ENCODE measurements at regions not wholly inside any gene's neighbourhood (a gene's known extent, or its start where the extent isn't known, plus 50 kb on each side); places are given as distances from the start of the nearest gene placed in this dataset.

DNA sequence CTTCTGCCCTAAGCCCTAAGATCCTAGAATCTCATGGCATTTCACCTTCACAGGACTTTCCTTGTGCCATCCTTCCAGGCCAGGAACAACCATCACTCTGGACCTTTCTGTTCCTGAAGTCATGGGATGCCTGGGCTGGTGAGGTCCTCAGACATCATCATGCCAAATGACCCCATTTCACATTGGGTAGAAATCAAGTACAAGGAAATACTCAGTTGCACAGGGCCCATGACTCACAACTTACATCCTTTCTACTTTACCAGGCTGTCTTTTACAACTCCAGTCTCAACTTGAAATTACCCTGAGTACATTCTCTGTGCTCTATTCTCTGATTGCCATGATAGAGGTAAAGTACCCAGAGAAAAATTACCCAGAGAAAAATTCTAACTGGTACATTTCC lies 167.1 kb downstream of the PIK3R1 start:
- H3K4me2 ChIP-seq = no peak overlapping the region
- DNase-seq (ENCODE audit: low spot score) = no peak
- no peaks in the 10 kb centered on the region for H3K36me3 Mint-ChIP-seq (ENCODE audit: low read depth)
- no peak overlapping the region for H3K4me3 ChIP-seq
- peaks cover 2% of the 10 kb centered on the region for H3K27me3 Mint-ChIP-seq (ENCODE audit: insufficient read depth, low read depth, poor library complexity)
- ATAC-seq = no peak
- no peak overlapping the region for H3K27ac Mint-ChIP-seq
- H3K4me3 Mint-ChIP-seq = no peak overlapping the region
- H3K27ac ChIP-seq (ENCODE audit: low read depth) = no peak overlapping the region
- TF ChIP-seq, protein P1, sequence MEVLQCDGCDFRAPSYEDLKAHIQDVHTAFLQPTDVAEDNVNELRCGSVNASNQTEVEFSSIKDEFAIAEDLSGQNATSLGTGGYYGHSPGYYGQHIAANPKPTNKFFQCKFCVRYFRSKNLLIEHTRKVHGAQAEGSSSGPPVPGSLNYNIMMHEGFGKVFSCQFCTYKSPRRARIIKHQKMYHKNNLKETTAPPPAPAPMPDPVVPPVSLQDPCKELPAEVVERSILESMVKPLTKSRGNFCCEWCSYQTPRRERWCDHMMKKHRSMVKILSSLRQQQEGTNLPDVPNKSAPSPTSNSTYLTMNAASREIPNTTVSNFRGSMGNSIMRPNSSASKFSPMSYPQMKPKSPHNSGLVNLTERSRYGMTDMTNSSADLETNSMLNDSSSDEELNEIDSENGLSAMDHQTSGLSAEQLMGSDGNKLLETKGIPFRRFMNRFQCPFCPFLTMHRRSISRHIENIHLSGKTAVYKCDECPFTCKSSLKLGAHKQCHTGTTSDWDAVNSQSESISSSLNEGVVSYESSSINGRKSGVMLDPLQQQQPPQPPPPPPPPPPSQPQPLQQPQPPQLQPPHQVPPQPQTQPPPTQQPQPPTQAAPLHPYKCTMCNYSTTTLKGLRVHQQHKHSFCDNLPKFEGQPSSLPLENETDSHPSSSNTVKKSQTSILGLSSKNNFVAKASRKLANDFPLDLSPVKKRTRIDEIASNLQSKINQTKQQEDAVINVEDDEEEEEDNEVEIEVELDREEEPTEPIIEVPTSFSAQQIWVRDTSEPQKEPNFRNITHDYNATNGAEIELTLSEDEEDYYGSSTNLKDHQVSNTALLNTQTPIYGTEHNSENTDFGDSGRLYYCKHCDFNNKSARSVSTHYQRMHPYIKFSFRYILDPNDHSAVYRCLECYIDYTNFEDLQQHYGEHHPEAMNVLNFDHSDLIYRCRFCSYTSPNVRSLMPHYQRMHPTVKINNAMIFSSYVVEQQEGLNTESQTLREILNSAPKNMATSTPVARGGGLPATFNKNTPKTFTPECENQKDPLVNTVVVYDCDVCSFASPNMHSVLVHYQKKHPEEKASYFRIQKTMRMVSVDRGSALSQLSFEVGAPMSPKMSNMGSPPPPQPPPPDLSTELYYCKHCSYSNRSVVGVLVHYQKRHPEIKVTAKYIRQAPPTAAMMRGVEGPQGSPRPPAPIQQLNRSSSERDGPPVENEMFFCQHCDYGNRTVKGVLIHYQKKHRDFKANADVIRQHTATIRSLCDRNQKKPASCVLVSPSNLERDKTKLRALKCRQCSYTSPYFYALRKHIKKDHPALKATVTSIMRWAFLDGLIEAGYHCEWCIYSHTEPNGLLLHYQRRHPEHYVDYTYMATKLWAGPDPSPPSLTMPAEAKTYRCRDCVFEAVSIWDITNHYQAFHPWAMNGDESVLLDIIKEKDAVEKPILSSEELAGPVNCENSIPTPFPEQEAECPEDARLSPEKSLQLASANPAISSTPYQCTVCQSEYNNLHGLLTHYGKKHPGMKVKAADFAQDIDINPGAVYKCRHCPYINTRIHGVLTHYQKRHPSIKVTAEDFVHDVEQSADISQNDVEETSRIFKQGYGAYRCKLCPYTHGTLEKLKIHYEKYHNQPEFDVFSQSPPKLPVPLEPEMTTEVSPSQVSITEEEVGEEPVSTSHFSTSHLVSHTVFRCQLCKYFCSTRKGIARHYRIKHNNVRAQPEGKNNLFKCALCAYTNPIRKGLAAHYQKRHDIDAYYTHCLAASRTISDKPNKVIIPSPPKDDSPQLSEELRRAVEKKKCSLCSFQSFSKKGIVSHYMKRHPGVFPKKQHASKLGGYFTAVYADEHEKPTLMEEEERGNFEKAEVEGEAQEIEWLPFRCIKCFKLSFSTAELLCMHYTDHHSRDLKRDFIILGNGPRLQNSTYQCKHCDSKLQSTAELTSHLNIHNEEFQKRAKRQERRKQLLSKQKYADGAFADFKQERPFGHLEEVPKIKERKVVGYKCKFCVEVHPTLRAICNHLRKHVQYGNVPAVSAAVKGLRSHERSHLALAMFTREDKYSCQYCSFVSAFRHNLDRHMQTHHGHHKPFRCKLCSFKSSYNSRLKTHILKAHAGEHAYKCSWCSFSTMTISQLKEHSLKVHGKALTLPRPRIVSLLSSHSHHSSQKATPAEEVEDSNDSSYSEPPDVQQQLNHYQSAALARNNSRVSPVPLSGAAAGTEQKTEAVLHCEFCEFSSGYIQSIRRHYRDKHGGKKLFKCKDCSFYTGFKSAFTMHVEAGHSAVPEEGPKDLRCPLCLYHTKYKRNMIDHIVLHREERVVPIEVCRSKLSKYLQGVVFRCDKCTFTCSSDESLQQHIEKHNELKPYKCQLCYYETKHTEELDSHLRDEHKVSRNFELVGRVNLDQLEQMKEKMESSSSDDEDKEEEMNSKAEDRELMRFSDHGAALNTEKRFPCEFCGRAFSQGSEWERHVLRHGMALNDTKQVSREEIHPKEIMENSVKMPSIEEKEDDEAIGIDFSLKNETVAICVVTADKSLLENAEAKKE (CRISPR knock-in tag; IDR thresholded peaks at IDR 0.05) = no peak
- TF ChIP-seq, protein P2, sequence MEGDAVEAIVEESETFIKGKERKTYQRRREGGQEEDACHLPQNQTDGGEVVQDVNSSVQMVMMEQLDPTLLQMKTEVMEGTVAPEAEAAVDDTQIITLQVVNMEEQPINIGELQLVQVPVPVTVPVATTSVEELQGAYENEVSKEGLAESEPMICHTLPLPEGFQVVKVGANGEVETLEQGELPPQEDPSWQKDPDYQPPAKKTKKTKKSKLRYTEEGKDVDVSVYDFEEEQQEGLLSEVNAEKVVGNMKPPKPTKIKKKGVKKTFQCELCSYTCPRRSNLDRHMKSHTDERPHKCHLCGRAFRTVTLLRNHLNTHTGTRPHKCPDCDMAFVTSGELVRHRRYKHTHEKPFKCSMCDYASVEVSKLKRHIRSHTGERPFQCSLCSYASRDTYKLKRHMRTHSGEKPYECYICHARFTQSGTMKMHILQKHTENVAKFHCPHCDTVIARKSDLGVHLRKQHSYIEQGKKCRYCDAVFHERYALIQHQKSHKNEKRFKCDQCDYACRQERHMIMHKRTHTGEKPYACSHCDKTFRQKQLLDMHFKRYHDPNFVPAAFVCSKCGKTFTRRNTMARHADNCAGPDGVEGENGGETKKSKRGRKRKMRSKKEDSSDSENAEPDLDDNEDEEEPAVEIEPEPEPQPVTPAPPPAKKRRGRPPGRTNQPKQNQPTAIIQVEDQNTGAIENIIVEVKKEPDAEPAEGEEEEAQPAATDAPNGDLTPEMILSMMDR (conservative IDR thresholded peaks at IDR 0.05; ENCODE audit: low read depth in 2 of 2) = no peak
- TF ChIP-seq EZH2phosphoT487 (IDR thresholded peaks at IDR 0.05; ENCODE audit: unreplicated experiment) = no peak
- no peak for TF ChIP-seq POLR2AphosphoS5 (IDR thresholded peaks at IDR 0.05; ENCODE audit: low read depth)
- TF ChIP-seq, protein P3, sequence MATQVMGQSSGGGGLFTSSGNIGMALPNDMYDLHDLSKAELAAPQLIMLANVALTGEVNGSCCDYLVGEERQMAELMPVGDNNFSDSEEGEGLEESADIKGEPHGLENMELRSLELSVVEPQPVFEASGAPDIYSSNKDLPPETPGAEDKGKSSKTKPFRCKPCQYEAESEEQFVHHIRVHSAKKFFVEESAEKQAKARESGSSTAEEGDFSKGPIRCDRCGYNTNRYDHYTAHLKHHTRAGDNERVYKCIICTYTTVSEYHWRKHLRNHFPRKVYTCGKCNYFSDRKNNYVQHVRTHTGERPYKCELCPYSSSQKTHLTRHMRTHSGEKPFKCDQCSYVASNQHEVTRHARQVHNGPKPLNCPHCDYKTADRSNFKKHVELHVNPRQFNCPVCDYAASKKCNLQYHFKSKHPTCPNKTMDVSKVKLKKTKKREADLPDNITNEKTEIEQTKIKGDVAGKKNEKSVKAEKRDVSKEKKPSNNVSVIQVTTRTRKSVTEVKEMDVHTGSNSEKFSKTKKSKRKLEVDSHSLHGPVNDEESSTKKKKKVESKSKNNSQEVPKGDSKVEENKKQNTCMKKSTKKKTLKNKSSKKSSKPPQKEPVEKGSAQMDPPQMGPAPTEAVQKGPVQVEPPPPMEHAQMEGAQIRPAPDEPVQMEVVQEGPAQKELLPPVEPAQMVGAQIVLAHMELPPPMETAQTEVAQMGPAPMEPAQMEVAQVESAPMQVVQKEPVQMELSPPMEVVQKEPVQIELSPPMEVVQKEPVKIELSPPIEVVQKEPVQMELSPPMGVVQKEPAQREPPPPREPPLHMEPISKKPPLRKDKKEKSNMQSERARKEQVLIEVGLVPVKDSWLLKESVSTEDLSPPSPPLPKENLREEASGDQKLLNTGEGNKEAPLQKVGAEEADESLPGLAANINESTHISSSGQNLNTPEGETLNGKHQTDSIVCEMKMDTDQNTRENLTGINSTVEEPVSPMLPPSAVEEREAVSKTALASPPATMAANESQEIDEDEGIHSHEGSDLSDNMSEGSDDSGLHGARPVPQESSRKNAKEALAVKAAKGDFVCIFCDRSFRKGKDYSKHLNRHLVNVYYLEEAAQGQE (IDR thresholded peaks at IDR 0.05; ENCODE audit: unreplicated experiment) = no peak
- no peak for TF ChIP-seq ZNF114 (CRISPR knock-in tag; IDR thresholded peaks at IDR 0.05)
- TF ChIP-seq CREB1 (CRISPR knock-in tag; IDR thresholded peaks at IDR 0.05; ENCODE audit: low read depth) = no peak
- no peaks in the 10 kb centered on the region for H3K27me3 ChIP-seq (ENCODE audit: insufficient read depth)
- no peaks in the 10 kb centered on the region for H4K20me1 ChIP-seq (replicated peaks; ENCODE audit: insufficient read depth)
- H2AFZ ChIP-seq = no peak overlapping the region
- H3K4me1 Mint-ChIP-seq = peaks cover 10% of the 10 kb centered on the region
- no peaks in the 10 kb centered on the region for H3K9me3 Mint-ChIP-seq
- 0 out of 2 replicates have a peak, but pooled peaks cover 3% of the 10 kb centered on the region for H3F3A ChIP-seq (replicated peaks; ENCODE audit: low read depth)
- H3K36me3 ChIP-seq (ENCODE audit: insufficient read depth) = no peaks in the 10 kb centered on the region
- no peaks in the 10 kb centered on the region for H3K79me2 ChIP-seq (replicated peaks; ENCODE audit: insufficient read depth)
- H3K4me1 ChIP-seq (ENCODE audit: insufficient read depth) = peaks cover 12% of the 10 kb centered on the region; the same call in 1 of the 2 replicates
- peaks cover 15% of the 10 kb centered on the region for H3K9me2 ChIP-seq (ENCODE audit: insufficient read depth)

All from GM23338 (cell line).